A549 (cell line): ENCODE measurements at regions not wholly inside any gene's neighbourhood (a gene's known extent, or its start where the extent isn't known, plus 50 kb on each side); places are given as distances from the start of the nearest gene placed in this dataset.

ENCODE experiments used
- ATAC-seq, 2 experiments: fragments of 200-7000 bp in 1 of 2; fragments of >200 bp in 1 of 2; cut with Nextera tagmentation in 1 of 2; cut with Tn5 transposase in 1 of 2; 3 replicates each; pipeline versions ENCODE4 v1.8.0 to v1.9.1; 2018 to 2020; ENCODE audit warnings: mild to moderate bottlenecking in 1 of 2, moderate library complexity in 1 of 2
- CTCF ChIA-PET: fragments of 300-600 bp; sonication (Branson Sonifier 250); formaldehyde crosslinking; extraction: SDS; loops from one replicate; lab custom pipeline; 2021; ENCODE audit warnings: antibody characterized with exemption, inconsistent platforms; lab: Yijun Ruan, JAX
- POLR2A ChIA-PET: fragments of 350-600 bp; formaldehyde crosslinking; extraction: SDS; loops from one replicate; lab custom pipeline; 2021; ENCODE audit warnings: antibody characterized with exemption, inconsistent platforms; lab: Yijun Ruan, JAX
- DNase-seq, 2 experiments: peaks; one replicate each; pipeline versions ENCODE4 v3.0.0 to v3.0.0-alpha.2; 2011 to 2016; ENCODE audit warnings: low read depth in 1 of 2, low spot score in 1 of 2
- FAIRE-seq: peaks from 2 replicates; lab custom pipeline; 2011; peaks lifted over from hg19 to GRCh38; lab: Jason Lieb, UNC
- H3K27ac ChIP-seq, 2 experiments: fragments of >200 bp; sonication (Bioruptor Twin); formaldehyde crosslinking; 3 replicates each; pipeline ENCODE4 v1.5.1; 2016 to 2017
- H3K4me1 ChIP-seq: fragments of >200 bp; sonication (Bioruptor Twin); formaldehyde crosslinking; 3 replicates; pipeline ENCODE4 v1.6.1; 2016
- H3K4me2 ChIP-seq: fragments of >200 bp; sonication (Bioruptor Twin); formaldehyde crosslinking; 3 replicates; pipeline ENCODE4 v1.6.1; 2016
- H3K4me3 ChIP-seq: fragments of >200 bp; sonication (Bioruptor Twin); formaldehyde crosslinking; 3 replicates; pipeline ENCODE4 v1.5.1; 2016
- H3K9me3 ChIP-seq: fragments of >200 bp; sonication (Bioruptor Twin); formaldehyde crosslinking; 3 replicates; pipeline ENCODE4 v1.6.1; 2016
- BHLHE40 ChIP-seq: IDR thresholded peaks from 2 replicates; pipeline ENCODE4 v1.6.1; 2012; ENCODE audit warnings: low read depth, low read length, inconsistent platforms
- CHD2 ChIP-seq: fragments of 150-350 bp; IDR thresholded peaks from 2 replicates; pipeline ENCODE4 v1.6.1; 2014; ENCODE audit warnings: low read length; ENCODE audit not compliant: partially characterized antibody
- CHD4 ChIP-seq: fragments of 200-600 bp; sonication (generic); IDR thresholded peaks from 2 replicates; pipeline ENCODE4 v1.6.1; 2016; ENCODE audit warnings: antibody characterized with exemption, mild to moderate bottlenecking, borderline replicate concordance
- EP300 ChIP-seq, 2 experiments: fragments of >200 bp; sonication (Bioruptor Twin); formaldehyde crosslinking; IDR thresholded peaks; 2 replicates in 1 of 2; 3 replicates in 1 of 2; pipeline ENCODE4 v1.6.1; 2016 to 2017
- FOSL2 ChIP-seq, 2 experiments: fragments of 450-650 bp in 1 of 2; fragments of >200 bp in 1 of 2; sonication (Bioruptor Twin) in 1 of 2; formaldehyde crosslinking; IDR thresholded peaks; 2 replicates each; pipeline versions ENCODE4 v1.5.0 to v1.6.1; 2016 to 2020; ENCODE audit warnings: mild to moderate bottlenecking in 1 of 2, moderate library complexity in 1 of 2
- FOXS1 ChIP-seq: fragments of 250-450 bp; sonication (Bioruptor Pico); IDR thresholded peaks from 2 replicates; pipeline ENCODE4 v1.5.0; 2020; ENCODE audit warnings: mild to moderate bottlenecking, moderate library complexity
- GATA3 ChIP-seq: IDR thresholded peaks from 2 replicates; pipeline ENCODE4 v1.6.1; 2012; ENCODE audit warnings: borderline replicate concordance
- HDAC2 ChIP-seq: fragments of 200-600 bp; sonication (generic); IDR thresholded peaks from 2 replicates; pipeline ENCODE4 v1.6.1; 2016
- HOXB5 ChIP-seq: fragments of 250-450 bp; sonication (Bioruptor Pico); IDR thresholded peaks from 2 replicates; pipeline ENCODE4 v1.5.0; 2020; ENCODE audit warnings: mild to moderate bottlenecking, moderate library complexity
- KDM1A ChIP-seq: fragments of 200-600 bp; sonication (generic); IDR thresholded peaks from 2 replicates; pipeline ENCODE4 v1.6.1; 2016; ENCODE audit warnings: low read depth, mild to moderate bottlenecking
- KDM5A ChIP-seq: fragments of 200-600 bp; sonication (generic); IDR thresholded peaks from 2 replicates; pipeline ENCODE4 v1.6.1; 2016; ENCODE audit warnings: antibody characterized with exemption, mild to moderate bottlenecking
- NR3C1 ChIP-seq: fragments of >200 bp; sonication (Bioruptor Twin); formaldehyde crosslinking; IDR thresholded peaks from 3 replicates; pipeline ENCODE4 v1.6.1; 2017
- POLR2AphosphoS2 ChIP-seq: conservative IDR thresholded peaks from 2 replicates; pipeline ENCODE4 v1.6.1; 2012; ENCODE audit warnings: low read length, improper control_type of control experiment, inconsistent platforms
- SMC3 ChIP-seq: fragments of >200 bp; sonication (Bioruptor Twin); formaldehyde crosslinking; IDR thresholded peaks from 3 replicates; pipeline ENCODE4 v1.6.1; 2018; ENCODE audit warnings: inconsistent platforms
- ZC3H11A ChIP-seq: fragments of 450-650 bp; IDR thresholded peaks from 2 replicates; pipeline ENCODE4 v1.6.1; 2014; ENCODE audit warnings: antibody characterized with exemption, mild to moderate bottlenecking
- ZSCAN20 ChIP-seq: fragments of 250-450 bp; sonication (Bioruptor Pico); IDR thresholded peaks from 2 replicates; pipeline ENCODE4 v1.8.0; 2022; ENCODE audit warnings: mild to moderate bottlenecking, moderate library complexity
- WGBS: methylation state at CpG from one replicate; pipeline ENCODE4 v1.1.6; 2017; ENCODE audit errors: missing lambda C conversion rate; 5-methylcytosine and 5-hydroxymethylcytosine counted together
- TF ChIP-seq, protein P1 (sequence below): fragments of 250-450 bp; sonication (Bioruptor Pico); IDR thresholded peaks from 2 replicates; pipeline ENCODE4 v1.5.0; 2021; ENCODE audit warnings: mild to moderate bottlenecking, moderate library complexity, borderline replicate concordance
- TF ChIP-seq, protein P2 (sequence below): fragments of >200 bp; sonication (Bioruptor Twin); formaldehyde crosslinking; IDR thresholded peaks from 2 replicates; pipeline ENCODE4 v1.6.1; 2016
- TF ChIP-seq, protein P3 (sequence below): fragments of >200 bp; sonication (Bioruptor Twin); formaldehyde crosslinking; IDR thresholded peaks from 3 replicates; pipeline ENCODE4 v1.6.1; 2016
- TF ChIP-seq, protein P4 (sequence below): IDR thresholded peaks from 2 replicates; pipeline ENCODE4 v1.6.1; 2012
- TF ChIP-seq, protein P5 (sequence below): IDR thresholded peaks from 2 replicates; pipeline ENCODE4 v1.6.1; 2012
- TF ChIP-seq, protein P6 (sequence below): fragments of 450-650 bp; IDR thresholded peaks from 2 replicates; pipeline ENCODE4 v1.6.1; 2014; ENCODE audit warnings: antibody characterized with exemption

DNA sequence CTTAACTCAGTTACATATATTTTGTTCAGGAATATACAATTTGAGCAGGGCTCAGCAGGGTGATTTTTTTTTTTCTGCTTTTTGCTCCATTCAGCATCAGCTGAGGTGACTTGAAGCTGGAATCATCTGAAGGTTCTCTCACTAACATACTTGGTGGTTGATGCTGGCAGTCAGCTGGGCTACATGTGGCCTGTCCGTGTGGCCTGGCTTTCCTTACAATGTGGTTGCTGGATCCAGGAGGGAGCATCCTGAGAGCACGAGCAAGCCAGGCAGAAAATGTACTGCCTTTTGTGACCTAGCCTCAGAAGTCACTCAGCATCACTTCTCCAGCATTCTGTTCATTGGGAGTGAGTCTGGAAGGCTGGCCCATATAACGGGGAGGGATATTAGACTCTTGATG is 151.6 kb upstream of the E2F8 start:
- Histone ChIP-seq H3K4me1 (no peaks in the 10 kb centered on the region), H3K27ac (no peak overlapping the region), H3K4me2 (no peak overlapping the region), H3K4me3 (no peak overlapping the region), H3K9me3 (no peaks in the 10 kb centered on the region)
- FAIRE-seq (no peak), DNase-seq (no peak), ATAC-seq (no peak)
- ChIA-PET CTCF (interaction anchor here (1.1 kb wide), 1 partner anchor 417 kb away, joined by 3 read pairs; no protein-coding TSS in a partner anchor), POLR2A (no interaction called here)
- WGBS, result 46% methylated on average over 3 of the region's 3 CpGs
- TF ChIP-seq BHLHE40 (no peak), GATA3 (no peak)

DNA sequence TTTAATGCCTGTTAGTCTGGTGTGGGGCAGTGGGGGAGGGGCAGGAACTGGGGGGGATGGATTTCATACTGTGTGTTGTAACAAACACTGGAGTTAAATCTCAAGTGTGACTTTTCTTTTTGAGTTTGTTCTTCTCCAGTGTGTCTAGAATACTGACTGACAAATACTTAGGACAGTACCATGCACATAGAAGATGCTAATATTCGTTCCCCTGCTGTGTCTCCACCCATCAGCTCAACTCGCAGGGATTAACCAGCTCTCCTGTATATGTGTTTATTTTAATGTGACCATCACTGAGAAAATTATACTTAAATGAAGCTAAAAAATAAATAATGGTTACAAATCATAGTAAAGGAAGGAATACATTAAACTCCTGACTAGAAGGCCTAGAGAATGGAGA is 150.9 kb upstream of the E2F8 start:
- CTCF ChIA-PET, result interaction anchor here (1.1 kb wide), 1 partner anchor 418 kb away, joined by 3 read pairs; no protein-coding TSS in a partner anchor
- H3K4me2 ChIP-seq, result no peak overlapping the region
- WGBS, result 55% methylated on average over 2 of the region's 2 CpGs

DNA sequence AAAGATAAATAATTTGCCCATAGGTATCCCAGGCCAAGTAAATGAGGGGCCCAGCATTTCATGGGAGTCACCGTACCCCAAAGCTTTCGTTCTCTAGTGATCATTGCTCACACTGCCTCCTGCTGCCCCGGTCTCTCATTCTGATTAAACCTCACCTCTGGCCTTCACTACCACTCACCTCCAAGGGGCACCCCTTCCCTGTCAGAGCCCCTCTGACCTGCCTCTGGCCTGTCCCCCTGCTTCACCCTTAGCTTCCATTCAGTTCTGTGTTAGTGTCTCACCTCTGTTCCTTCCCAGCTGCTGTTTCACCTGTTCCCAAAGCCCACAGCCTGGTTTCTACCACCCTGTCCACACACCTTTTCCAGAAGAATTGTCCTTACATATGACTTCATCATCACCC is 150.3 kb upstream of the E2F8 start:
- TF ChIP-seq KDM5A, result no peak
- TF ChIP-seq FOXS1 (CRISPR knock-in tag), result no peak
- no peak for TF ChIP-seq POLR2AphosphoS2
- TF ChIP-seq, protein P1, sequence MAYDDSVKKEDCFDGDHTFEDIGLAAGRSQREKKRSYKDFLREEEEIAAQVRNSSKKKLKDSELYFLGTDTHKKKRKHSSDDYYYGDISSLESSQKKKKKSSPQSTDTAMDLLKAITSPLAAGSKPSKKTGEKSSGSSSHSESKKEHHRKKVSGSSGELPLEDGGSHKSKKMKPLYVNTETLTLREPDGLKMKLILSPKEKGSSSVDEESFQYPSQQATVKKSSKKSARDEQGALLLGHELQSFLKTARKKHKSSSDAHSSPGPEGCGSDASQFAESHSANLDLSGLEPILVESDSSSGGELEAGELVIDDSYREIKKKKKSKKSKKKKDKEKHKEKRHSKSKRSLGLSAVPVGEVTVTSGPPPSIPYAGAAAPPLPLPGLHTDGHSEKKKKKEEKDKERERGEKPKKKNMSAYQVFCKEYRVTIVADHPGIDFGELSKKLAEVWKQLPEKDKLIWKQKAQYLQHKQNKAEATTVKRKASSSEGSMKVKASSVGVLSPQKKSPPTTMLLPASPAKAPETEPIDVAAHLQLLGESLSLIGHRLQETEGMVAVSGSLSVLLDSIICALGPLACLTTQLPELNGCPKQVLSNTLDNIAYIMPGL (CRISPR knock-in tag), result no peak
- TF ChIP-seq EP300 (IDR thresholded peaks at IDR 0.05), result no peak
- TF ChIP-seq BHLHE40, result no peak
- TF ChIP-seq, protein P2, sequence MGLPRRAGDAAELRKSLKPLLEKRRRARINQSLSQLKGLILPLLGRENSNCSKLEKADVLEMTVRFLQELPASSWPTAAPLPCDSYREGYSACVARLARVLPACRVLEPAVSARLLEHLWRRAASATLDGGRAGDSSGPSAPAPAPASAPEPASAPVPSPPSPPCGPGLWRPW, result no peak
- no peak for TF ChIP-seq SMC3
- TF ChIP-seq, all 56 proteins: peak for 0
- ChIA-PET CTCF (interaction anchor here (0.9 to 1.1 kb wide), 2 partner anchors 162 to 418 kb away, joined by 3 read pairs; no protein-coding TSS in a partner anchor), POLR2A (no interaction called here)
- 74% methylated on average over 3 of the region's 3 CpGs for WGBS
- Histone ChIP-seq H3K9me3 (no peaks in the 10 kb centered on the region), H3K4me1 (no peaks in the 10 kb centered on the region), H3K4me2 (no peak overlapping the region), H3K4me3 (no peak overlapping the region), H3K27ac (no peak overlapping the region)
- ATAC-seq (no peak), DNase-seq (no peak), FAIRE-seq (no peak)

More for the DNA sequence above, 150.9 kb upstream of the E2F8 start:
- no peak for ATAC-seq
- H3K4me3 ChIP-seq, result no peak overlapping the region
- no peak for TF ChIP-seq ZC3H11A
- no peak for DNase-seq
- no peak for FAIRE-seq
- no peaks in the 10 kb centered on the region for H3K4me1 ChIP-seq
- H3K27ac ChIP-seq, result no peak overlapping the region
- no peaks in the 10 kb centered on the region for H3K9me3 ChIP-seq
- POLR2A ChIA-PET, result no interaction called here

DNA sequence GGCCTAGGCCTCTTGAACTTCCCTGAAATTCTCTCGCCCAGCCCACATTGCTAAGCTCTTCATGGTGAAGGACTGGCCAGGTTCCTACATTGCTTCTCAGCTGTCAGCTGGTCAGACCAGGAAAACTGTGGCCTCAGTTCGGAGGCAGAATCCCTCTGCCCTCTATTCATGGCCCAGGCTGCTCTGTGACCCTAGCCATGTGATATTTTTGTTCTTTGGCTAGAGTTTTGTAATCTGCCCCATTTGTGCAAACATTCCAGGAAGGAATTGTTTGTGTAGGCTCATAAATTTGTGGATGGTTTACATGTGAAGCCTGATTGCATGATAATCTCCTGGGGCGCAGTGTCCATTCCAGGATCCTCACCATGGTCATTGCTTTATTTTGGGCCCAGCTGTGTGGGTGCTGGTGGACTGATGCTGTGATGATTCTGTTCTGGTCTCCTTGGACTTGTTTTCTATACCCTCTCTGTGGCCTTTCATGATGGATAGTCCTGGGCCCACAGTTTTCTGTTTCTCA is 149.1 kb upstream of the E2F8 start:
- Histone ChIP-seq H3K4me1 (no peaks in the 10 kb centered on the region), H3K4me3 (no peak overlapping the region), H3K4me2 (no peak overlapping the region), H3K27ac (no peak overlapping the region), H3K9me3 (no peaks in the 10 kb centered on the region)
- 67% methylated on average over 3 of the region's 3 CpGs for WGBS
- POLR2A ChIA-PET, result no interaction called here
- CTCF ChIA-PET, result interaction anchor here (0.9 kb wide), 1 partner anchor 163 kb away, joined by 3 read pairs; no protein-coding TSS in a partner anchor
- DNase-seq (no peak), ATAC-seq (peak in 1 of 2 experiments; percentile 38; a peak in 2 of 6 replicates), FAIRE-seq (no peak)
- TF ChIP-seq, protein P3, sequence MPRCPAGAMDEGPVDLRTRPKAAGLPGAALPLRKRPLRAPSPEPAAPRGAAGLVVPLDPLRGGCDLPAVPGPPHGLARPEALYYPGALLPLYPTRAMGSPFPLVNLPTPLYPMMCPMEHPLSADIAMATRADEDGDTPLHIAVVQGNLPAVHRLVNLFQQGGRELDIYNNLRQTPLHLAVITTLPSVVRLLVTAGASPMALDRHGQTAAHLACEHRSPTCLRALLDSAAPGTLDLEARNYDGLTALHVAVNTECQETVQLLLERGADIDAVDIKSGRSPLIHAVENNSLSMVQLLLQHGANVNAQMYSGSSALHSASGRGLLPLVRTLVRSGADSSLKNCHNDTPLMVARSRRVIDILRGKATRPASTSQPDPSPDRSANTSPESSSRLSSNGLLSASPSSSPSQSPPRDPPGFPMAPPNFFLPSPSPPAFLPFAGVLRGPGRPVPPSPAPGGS, result no peak
- TF ChIP-seq HOXB5 (CRISPR knock-in tag) (no peak), NR3C1 (no peak)

DNA sequence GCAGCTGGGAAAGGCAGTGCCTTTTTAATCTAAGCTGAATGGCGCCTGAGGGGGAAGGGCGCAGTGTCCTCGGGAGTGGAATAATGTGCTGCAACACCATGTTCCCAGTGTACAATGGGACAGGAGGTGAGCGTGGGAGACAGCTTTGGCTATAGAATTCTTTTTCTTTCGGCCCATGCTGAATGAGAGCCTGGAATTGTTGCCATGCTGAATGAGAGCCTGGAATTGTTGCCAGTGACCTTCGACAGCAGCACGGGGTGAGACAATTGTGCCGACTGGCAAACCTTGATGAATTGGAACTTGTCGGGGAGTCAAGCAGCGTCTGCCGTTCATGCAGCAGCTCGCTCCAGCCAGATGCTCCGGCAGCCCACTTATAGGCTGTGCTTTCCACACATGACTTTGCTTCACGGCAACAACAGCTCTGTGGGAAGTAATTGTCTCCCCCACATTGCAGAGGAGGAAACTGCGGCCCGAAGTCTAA is 141.4 kb upstream of the E2F8 start:
- Histone ChIP-seq H3K27ac (no peak overlapping the region), H3K4me1 (peaks cover 7% of the 10 kb centered on the region), H3K4me3 (no peak overlapping the region), H3K9me3 (no peaks in the 10 kb centered on the region), H3K4me2 (no peak overlapping the region)
- FAIRE-seq (no peak), DNase-seq (no peak), ATAC-seq (no peak)
- ChIA-PET CTCF (interaction anchor here (1.2 to 1.7 kb wide), 3 partner anchors 15 to 305 kb away, joined by 3 to 5 read pairs (median 4); no protein-coding TSS in a partner anchor), POLR2A (no interaction called here)
- WGBS, result 83% methylated on average over 14 of the region's 16 CpGs
- TF ChIP-seq CHD2, result no peak
- TF ChIP-seq, protein P4, sequence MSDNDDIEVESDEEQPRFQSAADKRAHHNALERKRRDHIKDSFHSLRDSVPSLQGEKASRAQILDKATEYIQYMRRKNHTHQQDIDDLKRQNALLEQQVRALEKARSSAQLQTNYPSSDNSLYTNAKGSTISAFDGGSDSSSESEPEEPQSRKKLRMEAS, result no peak
- TF ChIP-seq, protein P5, sequence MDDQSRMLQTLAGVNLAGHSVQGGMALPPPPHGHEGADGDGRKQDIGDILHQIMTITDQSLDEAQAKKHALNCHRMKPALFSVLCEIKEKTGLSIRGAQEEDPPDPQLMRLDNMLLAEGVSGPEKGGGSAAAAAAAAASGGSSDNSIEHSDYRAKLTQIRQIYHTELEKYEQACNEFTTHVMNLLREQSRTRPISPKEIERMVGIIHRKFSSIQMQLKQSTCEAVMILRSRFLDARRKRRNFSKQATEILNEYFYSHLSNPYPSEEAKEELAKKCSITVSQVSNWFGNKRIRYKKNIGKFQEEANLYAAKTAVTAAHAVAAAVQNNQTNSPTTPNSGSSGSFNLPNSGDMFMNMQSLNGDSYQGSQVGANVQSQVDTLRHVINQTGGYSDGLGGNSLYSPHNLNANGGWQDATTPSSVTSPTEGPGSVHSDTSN, result no peak
- TF ChIP-seq FOSL2 (IDR thresholded peaks at IDR 0.05), result no peak
- TF ChIP-seq FOSL2 (CRISPR knock-in tag; IDR thresholded peaks at IDR 0.05), result no peak
- TF ChIP-seq KDM1A, result no peak
- TF ChIP-seq KDM5A, result no peak
- TF ChIP-seq, protein P6, sequence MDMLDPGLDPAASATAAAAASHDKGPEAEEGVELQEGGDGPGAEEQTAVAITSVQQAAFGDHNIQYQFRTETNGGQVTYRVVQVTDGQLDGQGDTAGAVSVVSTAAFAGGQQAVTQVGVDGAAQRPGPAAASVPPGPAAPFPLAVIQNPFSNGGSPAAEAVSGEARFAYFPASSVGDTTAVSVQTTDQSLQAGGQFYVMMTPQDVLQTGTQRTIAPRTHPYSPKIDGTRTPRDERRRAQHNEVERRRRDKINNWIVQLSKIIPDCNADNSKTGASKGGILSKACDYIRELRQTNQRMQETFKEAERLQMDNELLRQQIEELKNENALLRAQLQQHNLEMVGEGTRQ, result no peak
- TF ChIP-seq HDAC2, result no peak
- TF ChIP-seq, protein P2, result no peak
- no peak for TF ChIP-seq CHD4
- TF ChIP-seq ZSCAN20 (CRISPR knock-in tag), result no peak
